HFFc6 (cell line): ENCODE measurements at regions not wholly inside any gene's neighbourhood (a gene's known extent, or its start where the extent isn't known, plus 50 kb on each side); places are given as distances from the start of the nearest gene placed in this dataset.

Source experiments
- DNase-seq: peaks from one replicate; pipeline ENCODE4 v3.0.0-alpha.2; 2018
- H3K27ac Mint-ChIP-seq: 2 replicates; pipeline ENCODE4 v1.8.0; 2020; ENCODE audit warnings: mild to moderate bottlenecking, mixed read lengths
- H3K27me3 Mint-ChIP-seq: 2 replicates; pipeline ENCODE4 v1.8.0; 2021; ENCODE audit warnings: mild to moderate bottlenecking, moderate library complexity, mixed read lengths; ENCODE audit not compliant: insufficient read depth
- H3K36me3 Mint-ChIP-seq: 2 replicates; pipeline ENCODE4 v1.8.0; 2021; ENCODE audit warnings: low read depth, mixed read lengths
- H3K4me1 Mint-ChIP-seq: 2 replicates; pipeline ENCODE4 v1.8.0; 2020; ENCODE audit warnings: low read depth, mixed read lengths
- H3K4me3 Mint-ChIP-seq: 2 replicates; pipeline ENCODE4 v1.8.0; 2020; ENCODE audit warnings: mild to moderate bottlenecking, moderate library complexity, mixed read lengths
- H3K9me3 Mint-ChIP-seq: 2 replicates; pipeline ENCODE4 v1.8.0; 2020; ENCODE audit warnings: mild to moderate bottlenecking, mixed read lengths
- CTCF ChIP-seq: fragments of 200-600 bp; sonication (generic); IDR thresholded peaks from 2 replicates; pipeline ENCODE4 v1.5.0; 2021; ENCODE audit warnings: antibody characterized with exemption, mild to moderate bottlenecking

DNA sequence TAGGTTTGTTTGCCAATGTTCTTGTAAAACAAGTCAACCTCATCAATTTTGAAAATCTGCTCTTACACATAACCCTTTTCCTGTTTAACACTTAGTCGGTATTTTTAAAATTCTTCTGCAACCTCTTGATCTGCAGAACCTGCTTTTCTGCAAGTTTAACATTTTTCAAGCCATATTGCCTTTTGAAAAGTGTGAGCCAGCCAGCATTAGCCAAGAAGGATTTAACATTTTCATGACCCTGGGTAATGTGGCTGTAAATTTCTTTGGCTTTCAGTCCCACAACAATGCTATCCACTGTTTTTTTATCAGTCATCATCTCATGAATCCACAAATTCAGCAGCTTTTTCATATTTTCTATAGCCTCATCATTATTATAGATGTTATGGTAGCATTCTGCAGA, 956.5 kb downstream of the FAT4 start:
- Mint-ChIP-seq H3K4me3 (no peak overlapping the region), H3K9me3 (peaks cover 5% of the 10 kb centered on the region), H3K4me1 (no peaks in the 10 kb centered on the region), H3K36me3 (no peaks in the 10 kb centered on the region), H3K27me3 (no peaks in the 10 kb centered on the region), H3K27ac (no peak overlapping the region)
- no peak for TF ChIP-seq CTCF
- no peak for DNase-seq

GRCh38 chr4:126273746-126274145, 959.0 kb downstream of the FAT4 start:
- DNase-seq, result no peak
- Mint-ChIP-seq H3K27me3 (no peaks in the 10 kb centered on the region), H3K27ac (no peak overlapping the region), H3K4me3 (no peak overlapping the region), H3K36me3 (no peaks in the 10 kb centered on the region), H3K9me3 (peaks cover 5% of the 10 kb centered on the region), H3K4me1 (no peaks in the 10 kb centered on the region)
- no peak for TF ChIP-seq CTCF

- H3K36me3 Mint-ChIP-seq, result no peaks in the 10 kb centered on the region
- H3K27me3 Mint-ChIP-seq, result no peaks in the 10 kb centered on the region
- no peaks in the 10 kb centered on the region for H3K4me1 Mint-ChIP-seq
- DNase-seq, result no peak
- no peak overlapping the region for H3K4me3 Mint-ChIP-seq
- no peak for TF ChIP-seq CTCF
- no peaks in the 10 kb centered on the region for H3K9me3 Mint-ChIP-seq
- no peak overlapping the region for H3K27ac Mint-ChIP-seq
Observed at GRCh38 chr4:126291886-126292285, 977.1 kb downstream of the FAT4 start.

DNA sequence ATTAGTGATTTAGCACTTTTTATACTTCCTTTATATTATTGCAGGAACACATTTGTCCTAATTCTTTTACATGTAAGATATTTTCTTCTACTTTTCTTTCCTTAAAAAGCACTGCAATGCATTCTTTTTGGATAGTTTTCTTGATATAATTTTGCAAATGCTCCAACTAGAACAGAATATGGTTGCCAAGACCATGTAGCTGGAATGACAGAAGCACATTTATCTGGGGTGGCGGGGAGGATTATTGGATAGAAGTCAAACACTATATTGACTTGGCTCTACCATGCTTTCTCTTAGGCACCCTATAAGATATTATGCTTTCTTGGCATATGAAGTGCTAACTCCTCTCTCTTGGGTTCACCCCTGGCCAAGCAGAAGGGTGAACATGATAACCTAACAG, 983.5 kb downstream of the FAT4 start:
- H3K4me1 Mint-ChIP-seq, result no peaks in the 10 kb centered on the region
- peaks cover 22% of the 10 kb centered on the region for H3K9me3 Mint-ChIP-seq
- no peak overlapping the region for H3K27ac Mint-ChIP-seq
- no peak overlapping the region for H3K4me3 Mint-ChIP-seq
- TF ChIP-seq CTCF, result no peak
- DNase-seq, result no peak
- H3K27me3 Mint-ChIP-seq, result no peaks in the 10 kb centered on the region; the same call in 1 of the 2 replicates
- H3K36me3 Mint-ChIP-seq, result no peaks in the 10 kb centered on the region

- TF ChIP-seq CTCF, result no peak
- no peaks in the 10 kb centered on the region for H3K36me3 Mint-ChIP-seq
- no peak overlapping the region for H3K27ac Mint-ChIP-seq
- H3K4me1 Mint-ChIP-seq, result no peaks in the 10 kb centered on the region
- H3K4me3 Mint-ChIP-seq, result no peak overlapping the region
- DNase-seq, result no peak
- H3K27me3 Mint-ChIP-seq, result no peaks in the 10 kb centered on the region
- H3K9me3 Mint-ChIP-seq, result peaks cover under 1% of the 10 kb centered on the region; the same call in 1 of the 2 replicates
Observed at GRCh38 chr4:126306152-126306869, 991.6 kb downstream of the FAT4 start.
